HepG2 (cell line): ENCODE measurements at regions not wholly inside any gene's neighbourhood (a gene's known extent, or its start where the extent isn't known, plus 50 kb on each side); places are given as distances from the start of the nearest gene placed in this dataset.

ENCODE experiments used
- E2F2 ChIP-seq: sonication (generic); formaldehyde crosslinking; IDR thresholded peaks from 2 replicates; pipeline ENCODE4 v1.4.0; 2020; ENCODE audit warnings: missing genetic modification reagents, borderline replicate concordance
- HMGA1 ChIP-seq: sonication (generic); formaldehyde crosslinking; conservative IDR thresholded peaks from 2 replicates; pipeline ENCODE4 v1.4.0; 2020; ENCODE audit warnings: missing genetic modification reagents
- KDM4B ChIP-seq: sonication (generic); formaldehyde crosslinking; IDR thresholded peaks from 2 replicates; pipeline ENCODE4 v1.4.0; 2020; ENCODE audit warnings: missing genetic modification reagents
- KDM6A ChIP-seq: IDR thresholded peaks from 2 replicates; pipeline ENCODE4 v1.6.1; 2016; ENCODE audit warnings: low read depth
- NFKB2 ChIP-seq: sonication (generic); formaldehyde crosslinking; IDR thresholded peaks from 2 replicates; pipeline ENCODE4 v1.4.0; 2020; ENCODE audit warnings: missing genetic modification reagents, borderline replicate concordance
- NRL ChIP-seq: sonication (generic); formaldehyde crosslinking; IDR thresholded peaks from 2 replicates; pipeline ENCODE4 v1.5.0; 2020; ENCODE audit warnings: missing genetic modification reagents, mild to moderate bottlenecking, moderate library complexity, borderline replicate concordance
- PHF21A ChIP-seq: sonication (generic); formaldehyde crosslinking; IDR thresholded peaks from 2 replicates; pipeline ENCODE4 v1.5.0; 2020; ENCODE audit warnings: mild to moderate bottlenecking, missing genetic modification reagents
- PRMT3 ChIP-seq: sonication (generic); formaldehyde crosslinking; IDR thresholded peaks from 2 replicates; pipeline ENCODE4 v1.8.1; 2022; ENCODE audit warnings: low read depth, mild to moderate bottlenecking, moderate library complexity, missing genetic modification reagents, borderline replicate concordance
- RBM22 ChIP-seq: fragments of 200-400 bp; formaldehyde crosslinking; optimal IDR thresholded peaks from 2 replicates; pipeline ENCODE3; 2017; ENCODE audit warnings: mild to moderate bottlenecking, low read length, moderate library complexity
- SAFB2 ChIP-seq: sonication (generic); formaldehyde crosslinking; IDR thresholded peaks from 2 replicates; pipeline ENCODE4 v1.5.1; 2020; ENCODE audit warnings: missing genetic modification reagents, low read depth, mild to moderate bottlenecking, borderline replicate concordance
- TBX3 ChIP-seq: fragments of 450-650 bp; IDR thresholded peaks from 2 replicates; pipeline ENCODE4 v1.6.1; 2017; ENCODE audit warnings: antibody characterized with exemption, mild to moderate bottlenecking, inconsistent platforms, borderline replicate concordance
- YY1 ChIP-seq: IDR thresholded peaks from 2 replicates; pipeline ENCODE4 v1.6.1; 2011; ENCODE audit warnings: low read length, low read depth, moderate library complexity, mild to moderate bottlenecking; ENCODE audit not compliant: insufficient read depth, insufficient replicate concordance
- ZC3H4 ChIP-seq: sonication (generic); formaldehyde crosslinking; IDR thresholded peaks from 2 replicates; pipeline ENCODE4 v1.4.0; 2020; ENCODE audit warnings: missing genetic modification reagents, borderline replicate concordance
- ZNF230 ChIP-seq: sonication (generic); formaldehyde crosslinking; IDR thresholded peaks from 2 replicates; pipeline ENCODE4 v1.4.0; 2020; ENCODE audit warnings: mild to moderate bottlenecking, missing genetic modification reagents
- ZNF282 ChIP-seq: fragments of 450-650 bp; IDR thresholded peaks from 2 replicates; pipeline ENCODE4 v1.6.1; 2018; ENCODE audit not compliant: partially characterized antibody
- ZNF556 ChIP-seq: sonication (generic); formaldehyde crosslinking; IDR thresholded peaks from 2 replicates; pipeline ENCODE4 v1.4.0; 2020; ENCODE audit warnings: mild to moderate bottlenecking, missing genetic modification reagents, borderline replicate concordance
- ZNF646 ChIP-seq: sonication (generic); formaldehyde crosslinking; IDR thresholded peaks from 2 replicates; pipeline ENCODE4 v1.9.0; 2021; ENCODE audit warnings: mild to moderate bottlenecking, missing genetic modification reagents
- TF ChIP-seq, protein P1 (sequence below): sonication (generic); formaldehyde crosslinking; IDR thresholded peaks from 2 replicates; pipeline ENCODE4 v1.8.1; 2023; ENCODE audit warnings: missing genetic modification reagents, mild to moderate bottlenecking, borderline replicate concordance
- TF ChIP-seq, protein P2 (sequence below): sonication (generic); formaldehyde crosslinking; conservative IDR thresholded peaks from 2 replicates; pipeline ENCODE4 v1.8.0; 2022; ENCODE audit warnings: missing genetic modification reagents

DNA sequence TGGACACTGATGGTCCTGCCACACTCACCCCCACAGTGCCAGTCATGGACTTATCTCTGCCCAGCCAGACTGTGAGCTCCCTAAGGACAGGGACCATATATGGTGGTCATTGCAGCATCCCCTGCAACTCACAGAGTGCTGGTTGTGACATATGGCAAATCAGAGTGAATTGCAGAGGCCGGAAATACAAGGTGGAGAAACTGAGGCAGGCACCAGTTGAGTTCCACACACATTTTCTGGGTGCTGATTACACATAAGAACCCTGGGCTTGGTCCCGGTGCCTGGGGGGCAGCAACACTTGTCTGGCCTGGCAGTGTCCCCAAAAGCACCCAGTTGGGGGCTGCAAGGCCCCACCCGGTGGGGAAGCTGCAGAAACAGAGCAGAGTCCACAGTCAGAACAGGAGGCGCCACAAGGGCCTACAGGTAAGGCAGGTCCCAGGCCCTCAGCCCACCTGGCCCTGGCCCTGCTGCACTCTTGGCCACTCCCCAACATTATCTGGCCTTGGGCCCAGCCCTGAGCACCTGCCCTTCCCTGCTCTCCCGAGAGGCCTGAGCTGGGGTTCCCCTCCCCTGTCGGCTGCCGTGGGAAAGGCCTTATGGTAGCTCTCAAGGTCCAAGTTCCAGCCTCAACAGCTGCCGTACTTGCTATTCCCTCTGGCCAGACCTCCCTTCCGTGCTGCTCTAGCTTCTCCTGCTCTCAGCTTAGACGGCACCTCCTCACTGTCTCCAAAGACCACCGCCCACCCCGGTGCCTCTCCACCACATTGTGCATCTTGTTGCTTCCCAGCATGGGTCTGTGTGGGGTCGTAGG, 140.8 kb upstream of the PTPN1 start (continued):
- 0 out of 2 replicates have a peak, but pooled peaks have one; percentile 40 for TF ChIP-seq KDM4B (CRISPR knock-in tag)
- no peak for TF ChIP-seq RBM22
- TF ChIP-seq SAFB2 (CRISPR knock-in tag) = 0 out of 2 replicates have a peak, but pooled peaks have one; percentile 51
- TF ChIP-seq YY1 = peak; percentile 44
- no peak for TF ChIP-seq ZNF646
- TF ChIP-seq, protein P1, sequence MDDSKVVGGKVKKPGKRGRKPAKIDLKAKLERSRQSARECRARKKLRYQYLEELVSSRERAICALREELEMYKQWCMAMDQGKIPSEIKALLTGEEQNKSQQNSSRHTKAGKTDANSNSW = no peak
- TF ChIP-seq, protein P2, sequence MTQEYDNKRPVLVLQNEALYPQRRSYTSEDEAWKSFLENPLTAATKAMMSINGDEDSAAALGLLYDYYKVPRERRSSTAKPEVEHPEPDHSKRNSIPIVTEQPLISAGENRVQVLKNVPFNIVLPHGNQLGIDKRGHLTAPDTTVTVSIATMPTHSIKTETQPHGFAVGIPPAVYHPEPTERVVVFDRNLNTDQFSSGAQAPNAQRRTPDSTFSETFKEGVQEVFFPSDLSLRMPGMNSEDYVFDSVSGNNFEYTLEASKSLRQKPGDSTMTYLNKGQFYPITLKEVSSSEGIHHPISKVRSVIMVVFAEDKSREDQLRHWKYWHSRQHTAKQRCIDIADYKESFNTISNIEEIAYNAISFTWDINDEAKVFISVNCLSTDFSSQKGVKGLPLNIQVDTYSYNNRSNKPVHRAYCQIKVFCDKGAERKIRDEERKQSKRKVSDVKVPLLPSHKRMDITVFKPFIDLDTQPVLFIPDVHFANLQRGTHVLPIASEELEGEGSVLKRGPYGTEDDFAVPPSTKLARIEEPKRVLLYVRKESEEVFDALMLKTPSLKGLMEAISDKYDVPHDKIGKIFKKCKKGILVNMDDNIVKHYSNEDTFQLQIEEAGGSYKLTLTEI (CRISPR knock-in tag) = no peak
- no peak for TF ChIP-seq HMGA1 (CRISPR knock-in tag)
- TF ChIP-seq ZC3H4 (CRISPR knock-in tag) = 0 out of 2 replicates have a peak, but pooled peaks have one; percentile 67
- TF ChIP-seq TBX3 = no peak; the same call in 1 of the 2 replicates
- no peak for TF ChIP-seq ZNF282
- peak; percentile 63 for TF ChIP-seq KDM6A (CRISPR knock-in tag)
- no peak for TF ChIP-seq ZNF230
- TF ChIP-seq ZNF556 = no peak; the same call in 1 of the 2 replicates
- TF ChIP-seq E2F2 = 0 out of 2 replicates have a peak, but pooled peaks have one; percentile 56
- TF ChIP-seq NRL (CRISPR knock-in tag) = peak; percentile 70; the same call in 1 of the 2 replicates
- no peak for TF ChIP-seq PRMT3 (CRISPR knock-in tag)
- peak; percentile 73 for TF ChIP-seq PHF21A (CRISPR knock-in tag)
- TF ChIP-seq NFKB2 (CRISPR knock-in tag) = peak; percentile 94; the same call in 1 of the 2 replicates
